ENCODE measurements at regions not wholly inside any gene's neighbourhood (a gene's known extent, or its start where the extent isn't known, plus 50 kb on each side); places are given as distances from the start of the nearest gene placed in this dataset.

DNA sequence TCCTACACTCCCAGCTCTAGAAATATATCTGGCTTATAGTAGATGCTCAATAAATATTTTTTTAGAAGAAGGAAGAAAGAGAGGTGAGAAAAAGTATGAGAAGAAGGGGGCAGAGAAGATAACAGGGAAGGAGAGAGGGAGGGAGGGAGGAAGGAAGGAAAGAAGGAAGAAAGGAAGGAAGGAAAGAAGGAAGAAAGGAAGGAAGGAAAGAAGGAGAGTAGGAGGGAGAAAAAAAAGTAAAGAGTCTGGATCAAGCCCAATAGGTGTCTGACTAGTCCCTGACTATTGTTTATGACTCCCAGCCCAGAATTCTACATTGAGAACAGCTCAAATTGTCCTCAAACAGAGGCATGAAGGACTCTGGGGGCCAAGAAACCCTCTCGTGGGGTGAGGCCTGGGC lies 83.9 kb downstream of the THNSL2 start:
- no peak for TF ChIP-seq EP300 (IDR thresholded peaks at IDR 0.05)
- TF ChIP-seq CTCF (IDR thresholded peaks at IDR 0.05) = no peak
- no peak for TF ChIP-seq POLR2A (IDR thresholded peaks at IDR 0.05)

Measured in ovary (tissue), 3 donors.